Gastrocnemius medialis (tissue), 4 donors: ENCODE measurements at regions not wholly inside any gene's neighbourhood (a gene's known extent, or its start where the extent isn't known, plus 50 kb on each side); places are given as distances from the start of the nearest gene placed in this dataset.

ENCODE experiments used
- POLR2A ChIP-seq, 2 donors: fragments of 450-650 bp; IDR thresholded peaks; one replicate each; pipeline ENCODE4 v1.6.1; 2017; ENCODE audit warnings: antibody characterized with exemption in 2 of 2, mild to moderate bottlenecking in 2 of 2, moderate library complexity in 2 of 2
- TF ChIP-seq, protein P1 (sequence below), 5 experiments: fragments of 450-650 bp in 3 of 5; fragments of 200-600 bp in 2 of 5; sonication (generic) in 2 of 5; IDR thresholded peaks in 4 of 5; conservative IDR thresholded peaks in 1 of 5; 1 replicate in 4 of 5; 2 replicates in 1 of 5; pipeline ENCODE4 v1.5.1; 2016 to 2019; ENCODE audit warnings: antibody characterized with exemption in 5 of 5, mild to moderate bottlenecking in 3 of 5, moderate library complexity in 3 of 5

DNA sequence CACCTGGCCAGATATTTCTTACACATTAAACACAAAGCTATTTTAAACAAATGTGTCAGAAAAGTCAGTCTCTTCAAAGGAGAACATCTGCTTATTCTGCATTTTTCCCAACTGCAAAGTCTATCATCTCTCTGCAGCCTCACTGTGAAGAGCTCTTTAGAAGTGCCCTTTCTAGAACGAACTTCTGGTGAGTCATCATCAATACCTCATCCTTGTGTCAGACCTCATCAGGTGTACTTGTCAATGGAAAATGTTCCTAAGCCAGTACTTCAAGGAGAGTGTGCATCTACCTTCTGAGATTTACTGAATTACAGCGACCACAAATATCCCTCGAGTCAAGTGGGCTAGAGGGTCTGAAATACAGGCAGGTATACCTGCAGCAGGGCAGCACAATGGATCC is 457.3 kb downstream of the LRIG3 start:
- TF ChIP-seq, protein P1, sequence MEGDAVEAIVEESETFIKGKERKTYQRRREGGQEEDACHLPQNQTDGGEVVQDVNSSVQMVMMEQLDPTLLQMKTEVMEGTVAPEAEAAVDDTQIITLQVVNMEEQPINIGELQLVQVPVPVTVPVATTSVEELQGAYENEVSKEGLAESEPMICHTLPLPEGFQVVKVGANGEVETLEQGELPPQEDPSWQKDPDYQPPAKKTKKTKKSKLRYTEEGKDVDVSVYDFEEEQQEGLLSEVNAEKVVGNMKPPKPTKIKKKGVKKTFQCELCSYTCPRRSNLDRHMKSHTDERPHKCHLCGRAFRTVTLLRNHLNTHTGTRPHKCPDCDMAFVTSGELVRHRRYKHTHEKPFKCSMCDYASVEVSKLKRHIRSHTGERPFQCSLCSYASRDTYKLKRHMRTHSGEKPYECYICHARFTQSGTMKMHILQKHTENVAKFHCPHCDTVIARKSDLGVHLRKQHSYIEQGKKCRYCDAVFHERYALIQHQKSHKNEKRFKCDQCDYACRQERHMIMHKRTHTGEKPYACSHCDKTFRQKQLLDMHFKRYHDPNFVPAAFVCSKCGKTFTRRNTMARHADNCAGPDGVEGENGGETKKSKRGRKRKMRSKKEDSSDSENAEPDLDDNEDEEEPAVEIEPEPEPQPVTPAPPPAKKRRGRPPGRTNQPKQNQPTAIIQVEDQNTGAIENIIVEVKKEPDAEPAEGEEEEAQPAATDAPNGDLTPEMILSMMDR (IDR thresholded peaks at IDR 0.05 in 4 of 5, conservative IDR thresholded peaks at IDR 0.05 in 1 of 5) = no peak
- no peak for TF ChIP-seq POLR2A (IDR thresholded peaks at IDR 0.05)
